PC-9 (cell line): ENCODE measurements at regions not wholly inside any gene's neighbourhood (a gene's known extent, or its start where the extent isn't known, plus 50 kb on each side); places are given as distances from the start of the nearest gene placed in this dataset.

Source experiments
- CTCF ChIP-seq: fragments of 200-600 bp; sonication (generic); conservative IDR thresholded peaks from 2 replicates; pipeline ENCODE4 v1.6.1; 2017; ENCODE audit warnings: mixed run types, antibody characterized with exemption, mild to moderate bottlenecking, moderate library complexity
- EZH2 ChIP-seq: fragments of 200-600 bp; sonication (generic); IDR thresholded peaks from 2 replicates; pipeline ENCODE4 v1.8.0; 2017; ENCODE audit warnings: antibody characterized with exemption, low read depth

GRCh38 chr18:22711192-22711685 is 221.9 kb upstream of the RBBP8 start:
- TF ChIP-seq CTCF, result no peak
- no peak for TF ChIP-seq EZH2
